GM12892 (cell line): ENCODE measurements at regions not wholly inside any gene's neighbourhood (a gene's known extent, or its start where the extent isn't known, plus 50 kb on each side); places are given as distances from the start of the nearest gene placed in this dataset.

ENCODE experiments used
- POLR2A ChIP-seq: IDR thresholded peaks from 2 replicates; pipeline ENCODE4 v1.6.1; 2011; ENCODE audit warnings: low read depth, low read length, control low read depth
- POLR2AphosphoS5 ChIP-seq: IDR thresholded peaks from 2 replicates; pipeline ENCODE4 v1.6.1; 2011; ENCODE audit warnings: low read depth, low read length, control low read depth
- TAF1 ChIP-seq: IDR thresholded peaks from 2 replicates; pipeline ENCODE4 v1.6.1; 2011; ENCODE audit warnings: low read depth, mild to moderate bottlenecking, control low read depth, low read length, borderline replicate concordance

DNA sequence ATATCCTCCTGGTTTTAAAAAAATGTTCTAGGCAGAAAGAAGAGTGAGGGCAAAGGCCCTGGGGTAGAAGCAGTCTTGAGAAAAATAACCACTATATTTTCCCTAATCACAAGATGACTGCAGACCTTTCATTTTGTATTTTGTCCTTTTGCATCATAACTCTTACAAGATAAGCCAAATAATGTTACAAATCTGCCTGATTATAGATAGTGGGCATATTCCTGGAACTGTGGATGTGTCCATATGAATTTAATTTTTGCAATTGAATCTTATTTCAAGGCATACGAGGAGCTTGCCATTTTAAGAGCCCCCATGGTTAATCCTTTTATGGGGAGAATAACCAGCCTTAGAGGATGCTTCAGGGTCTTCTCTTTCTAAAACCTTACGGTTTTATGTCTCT is 102.7 kb downstream of the ADRA2A start:
- TF ChIP-seq POLR2AphosphoS5 (no peak), POLR2A (no peak), TAF1 (no peak)
